ENCODE measurements at regions not wholly inside any gene's neighbourhood (a gene's known extent, or its start where the extent isn't known, plus 50 kb on each side); places are given as distances from the start of the nearest gene placed in this dataset.
"Not testable (repeated sequence)": the region's sequence is repeated elsewhere in the genome, so short reads cannot be mapped to it uniquely, and the experiment has no call there.

DNA sequence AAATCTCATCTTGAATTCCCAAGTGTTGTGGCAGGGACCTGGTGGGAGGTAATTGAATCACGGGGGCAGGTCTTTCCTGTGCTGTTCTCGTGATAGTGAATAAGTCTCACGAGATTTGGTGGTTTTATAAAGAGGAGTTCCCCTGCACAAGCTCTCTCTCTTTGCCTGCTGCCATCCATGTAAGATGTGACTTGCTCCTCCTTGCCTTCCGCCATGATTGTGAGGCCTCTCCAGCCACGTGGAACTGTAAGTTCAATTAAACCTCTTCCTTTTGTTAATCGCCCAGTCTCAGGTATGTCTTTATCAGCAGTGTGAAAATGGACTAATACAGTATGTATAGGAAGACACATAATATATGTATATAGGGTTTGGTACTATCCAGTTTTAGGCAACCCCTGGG lies 270.6 kb upstream of the RNF32 start:
- TF ChIP-seq, protein P1, sequence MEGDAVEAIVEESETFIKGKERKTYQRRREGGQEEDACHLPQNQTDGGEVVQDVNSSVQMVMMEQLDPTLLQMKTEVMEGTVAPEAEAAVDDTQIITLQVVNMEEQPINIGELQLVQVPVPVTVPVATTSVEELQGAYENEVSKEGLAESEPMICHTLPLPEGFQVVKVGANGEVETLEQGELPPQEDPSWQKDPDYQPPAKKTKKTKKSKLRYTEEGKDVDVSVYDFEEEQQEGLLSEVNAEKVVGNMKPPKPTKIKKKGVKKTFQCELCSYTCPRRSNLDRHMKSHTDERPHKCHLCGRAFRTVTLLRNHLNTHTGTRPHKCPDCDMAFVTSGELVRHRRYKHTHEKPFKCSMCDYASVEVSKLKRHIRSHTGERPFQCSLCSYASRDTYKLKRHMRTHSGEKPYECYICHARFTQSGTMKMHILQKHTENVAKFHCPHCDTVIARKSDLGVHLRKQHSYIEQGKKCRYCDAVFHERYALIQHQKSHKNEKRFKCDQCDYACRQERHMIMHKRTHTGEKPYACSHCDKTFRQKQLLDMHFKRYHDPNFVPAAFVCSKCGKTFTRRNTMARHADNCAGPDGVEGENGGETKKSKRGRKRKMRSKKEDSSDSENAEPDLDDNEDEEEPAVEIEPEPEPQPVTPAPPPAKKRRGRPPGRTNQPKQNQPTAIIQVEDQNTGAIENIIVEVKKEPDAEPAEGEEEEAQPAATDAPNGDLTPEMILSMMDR (conservative IDR thresholded peaks at IDR 0.05; ENCODE audit: low read depth, low read length) = not testable (repeated sequence)
- TF ChIP-seq EZH2 (IDR thresholded peaks at IDR 0.05; ENCODE audit: borderline replicate concordance, low read depth, low read length, poor library complexity, severe bottlenecking) = not testable (repeated sequence)
